SJSA1 (cell line): ENCODE measurements at regions not wholly inside any gene's neighbourhood (a gene's known extent, or its start where the extent isn't known, plus 50 kb on each side); places are given as distances from the start of the nearest gene placed in this dataset.
"Not testable (repeated sequence)": the region's sequence is repeated elsewhere in the genome, so short reads cannot be mapped to it uniquely, and the experiment has no call there.

Experiments used
- DNase-seq, 2 experiments: peaks; one replicate each; pipeline ENCODE4 v3.0.0-alpha.2; 2015 to 2020; ENCODE audit warnings: low spot score in 2 of 2, low read depth in 1 of 2
- H3K27ac ChIP-seq: fragments of 250-450 bp; sonication (Bioruptor Pico); 2 replicates; pipeline ENCODE4 v1.5.1; 2020; ENCODE audit warnings: mild to moderate bottlenecking, moderate library complexity
- H3K27me3 ChIP-seq: fragments of 250-450 bp; sonication (Bioruptor Pico); replicated peaks from 2 replicates; pipeline ENCODE4 v1.5.1; 2020; ENCODE audit warnings: mild to moderate bottlenecking, moderate library complexity
- H3K36me3 ChIP-seq: fragments of 250-450 bp; sonication (Bioruptor Pico); 2 replicates; pipeline ENCODE4 v1.5.1; 2020; ENCODE audit warnings: mild to moderate bottlenecking
- H3K4me1 ChIP-seq: fragments of 250-450 bp; sonication (Bioruptor Pico); replicated peaks from 2 replicates; pipeline ENCODE4 v1.6.1; 2021; ENCODE audit warnings: mild to moderate bottlenecking
- H3K4me3 ChIP-seq: fragments of 250-450 bp; sonication (Bioruptor Pico); 2 replicates; pipeline ENCODE4 v1.5.1; 2020; ENCODE audit warnings: mild to moderate bottlenecking
- H3K9me3 ChIP-seq: fragments of 250-450 bp; sonication (Bioruptor Pico); replicated peaks from 2 replicates; pipeline ENCODE4 v1.5.1; 2020; ENCODE audit warnings: mild to moderate bottlenecking

DNA sequence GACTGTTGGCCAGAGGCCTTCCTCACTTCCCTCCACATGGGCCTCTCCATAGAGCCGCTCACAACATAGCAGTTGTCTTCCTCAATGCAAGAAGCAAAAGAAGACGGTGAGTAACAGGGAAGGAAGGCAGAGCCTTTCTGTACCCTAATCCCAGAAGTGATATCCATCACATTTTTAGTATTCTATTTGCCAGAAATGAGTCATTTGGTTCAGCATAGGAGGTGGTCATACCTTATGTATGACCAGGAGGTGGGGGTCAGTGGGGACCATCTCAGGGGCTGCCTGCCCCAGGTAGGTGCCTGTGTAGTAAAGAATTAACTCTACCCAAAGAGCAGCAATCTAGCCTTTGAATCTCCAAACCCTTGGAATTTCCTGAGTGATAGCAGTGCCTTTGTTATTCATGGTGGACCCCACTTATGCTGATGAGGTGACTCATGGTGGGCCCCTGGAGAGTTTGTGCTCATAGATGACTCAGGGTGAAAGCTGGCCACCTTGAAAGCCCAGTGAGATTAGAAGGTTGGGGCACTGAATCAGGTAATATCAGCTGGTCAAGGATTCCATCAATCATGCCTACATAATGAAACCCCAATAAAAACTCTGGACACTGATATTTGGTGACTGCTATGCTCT lies 323.9 kb upstream of the IGF1R start:
- DNase-seq: no peak
- H3K27me3 ChIP-seq: no peaks in the 10 kb centered on the region
- H3K4me1 ChIP-seq: no peaks in the 10 kb centered on the region
- H3K27ac ChIP-seq: no peak overlapping the region
- no peaks in the 10 kb centered on the region for H3K9me3 ChIP-seq
- H3K36me3 ChIP-seq: no peaks in the 10 kb centered on the region
- H3K4me3 ChIP-seq: no peak overlapping the region

GRCh38 chr15:98326804-98327203 lies 321.5 kb upstream of the IGF1R start:
- Histone ChIP-seq H3K4me1 (no peaks in the 10 kb centered on the region), H3K27ac (no peak overlapping the region), H3K9me3 (no peaks in the 10 kb centered on the region), H3K4me3 (no peak overlapping the region), H3K36me3 (no peaks in the 10 kb centered on the region), H3K27me3 (no peaks in the 10 kb centered on the region)
- no peak for DNase-seq

GRCh38 chr15:98330258-98330657 lies 318.1 kb upstream of the IGF1R start:
- H3K4me3 ChIP-seq: no peak overlapping the region
- no peaks in the 10 kb centered on the region for H3K4me1 ChIP-seq
- H3K9me3 ChIP-seq: no peaks in the 10 kb centered on the region
- no peaks in the 10 kb centered on the region for H3K36me3 ChIP-seq
- H3K27ac ChIP-seq: no peak overlapping the region
- DNase-seq: no peak
- no peaks in the 10 kb centered on the region for H3K27me3 ChIP-seq

DNA sequence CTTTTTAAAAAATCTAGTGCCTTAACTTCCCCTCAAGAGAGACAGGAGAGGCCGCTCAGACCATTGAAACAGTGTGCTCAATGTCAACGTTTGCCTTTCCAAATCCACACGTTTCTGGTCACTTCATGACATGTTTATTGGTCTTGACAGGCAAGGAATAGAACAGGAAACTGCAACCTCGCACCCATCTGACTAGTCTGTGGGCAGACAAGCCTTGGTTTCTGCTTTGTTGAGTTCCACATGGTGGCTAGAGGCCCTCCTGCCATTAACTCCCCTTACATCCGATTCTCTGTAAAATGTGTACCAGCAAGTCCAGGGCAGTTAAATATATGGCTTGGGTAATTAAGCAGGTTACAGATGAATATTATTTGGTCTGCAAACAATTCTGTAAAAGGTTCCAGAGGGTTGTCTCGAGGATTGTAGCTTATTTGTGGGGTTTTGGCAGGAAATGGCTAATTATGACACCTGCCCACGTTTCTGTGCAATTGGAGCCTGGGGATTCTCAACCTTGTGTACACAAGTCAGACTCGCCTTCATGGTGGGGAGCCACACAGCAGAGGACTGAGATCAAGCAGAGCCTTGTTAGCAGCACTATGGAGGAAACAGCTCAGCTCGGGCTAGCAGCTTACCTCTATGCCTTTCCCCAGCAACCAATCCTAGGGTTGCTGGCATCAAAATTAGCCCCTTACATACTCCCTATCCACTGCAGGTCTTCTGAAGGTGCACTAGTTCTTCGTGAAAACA lies 317.5 kb upstream of the IGF1R start:
- Histone ChIP-seq H3K4me3 (no peak overlapping the region), H3K9me3 (no peaks in the 10 kb centered on the region), H3K36me3 (no peaks in the 10 kb centered on the region), H3K27ac (no peak overlapping the region), H3K4me1 (no peaks in the 10 kb centered on the region), H3K27me3 (no peaks in the 10 kb centered on the region)
- no peak for DNase-seq

- DNase-seq: no peak
- no peak overlapping the region for H3K4me3 ChIP-seq
Measured at GRCh38 chr15:98331676-98332075, 316.7 kb upstream of the IGF1R start.

DNA sequence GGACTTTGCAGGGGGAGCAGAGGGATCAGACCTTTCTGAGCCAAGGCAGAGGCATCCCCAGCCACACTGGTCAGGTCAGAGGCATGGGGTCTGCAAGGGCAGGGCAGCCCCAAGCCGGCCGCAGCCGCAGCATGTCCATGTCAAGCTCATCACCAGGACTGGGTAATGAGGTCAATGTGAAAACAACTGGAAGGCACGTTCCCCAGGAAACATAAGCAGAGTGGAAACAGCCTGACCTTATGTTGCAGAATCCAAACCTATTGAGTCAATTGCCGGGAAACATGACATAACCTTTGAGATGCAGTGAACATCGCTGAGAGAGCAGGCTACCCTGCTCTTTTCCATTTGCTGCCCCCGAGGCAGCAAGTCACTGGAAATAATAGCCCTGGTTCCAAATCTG lies 315.1 kb upstream of the IGF1R start:
- H3K4me3 ChIP-seq: no peak overlapping the region
- H3K9me3 ChIP-seq: no peaks in the 10 kb centered on the region
- no peaks in the 10 kb centered on the region for H3K27me3 ChIP-seq
- no peaks in the 10 kb centered on the region for H3K4me1 ChIP-seq
- no peaks in the 10 kb centered on the region for H3K36me3 ChIP-seq
- H3K27ac ChIP-seq: no peak overlapping the region
- no peak for DNase-seq

More at GRCh38 chr15:98331676-98332075, 316.7 kb upstream of the IGF1R start:
- Histone ChIP-seq H3K27ac (no peak overlapping the region), H3K4me1 (no peaks in the 10 kb centered on the region), H3K27me3 (no peaks in the 10 kb centered on the region), H3K9me3 (no peaks in the 10 kb centered on the region), H3K36me3 (no peaks in the 10 kb centered on the region)

DNA sequence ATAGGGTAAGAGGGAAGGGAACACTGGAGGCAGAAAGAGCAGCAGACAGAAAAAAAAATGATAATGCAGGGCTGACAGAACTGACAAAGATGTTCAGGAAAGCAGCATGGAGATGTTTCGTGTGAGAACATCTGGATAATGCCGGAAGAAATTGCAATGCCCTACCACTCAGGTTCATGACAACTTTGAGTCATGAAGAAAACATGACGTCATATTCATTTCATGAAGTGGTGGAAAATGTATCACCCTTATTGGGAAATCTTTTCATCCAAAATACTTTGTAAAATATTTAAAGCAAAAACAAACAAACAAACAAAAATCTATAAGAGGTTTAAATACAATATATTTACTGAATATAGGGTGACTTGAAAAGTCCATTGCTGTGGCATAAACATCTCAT lies 305.4 kb upstream of the IGF1R start:
- no peak overlapping the region for H3K27ac ChIP-seq
- H3K9me3 ChIP-seq: no peaks in the 10 kb centered on the region
- H3K27me3 ChIP-seq: no peaks in the 10 kb centered on the region
- DNase-seq: no peak
- H3K4me3 ChIP-seq: no peak overlapping the region
- no peaks in the 10 kb centered on the region for H3K4me1 ChIP-seq
- H3K36me3 ChIP-seq: no peaks in the 10 kb centered on the region

DNA sequence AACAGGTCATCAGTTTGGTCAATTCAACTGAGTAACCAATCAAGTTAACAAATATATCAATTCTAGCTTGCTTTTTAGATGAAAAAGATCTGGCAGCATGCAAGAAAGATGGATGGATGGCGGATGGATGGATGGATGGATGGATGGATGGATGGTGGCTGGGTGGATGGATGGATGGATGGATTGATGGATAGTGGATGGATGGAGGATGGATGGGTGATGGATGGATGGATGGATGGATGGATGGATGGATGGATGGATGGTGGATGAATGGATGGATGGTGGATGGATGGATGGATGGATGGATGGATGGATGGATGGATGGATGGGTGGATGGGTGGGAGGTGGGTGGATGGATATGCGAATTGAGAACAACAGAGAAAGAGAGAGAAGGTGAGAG lies 303.7 kb upstream of the IGF1R start:
- no peaks in the 10 kb centered on the region for H3K27me3 ChIP-seq
- no peak for DNase-seq
- H3K36me3 ChIP-seq: no peaks in the 10 kb centered on the region
- no peak overlapping the region for H3K27ac ChIP-seq
- H3K9me3 ChIP-seq: no peaks in the 10 kb centered on the region
- H3K4me1 ChIP-seq: no peaks in the 10 kb centered on the region
- H3K4me3 ChIP-seq: no peak overlapping the region

DNA sequence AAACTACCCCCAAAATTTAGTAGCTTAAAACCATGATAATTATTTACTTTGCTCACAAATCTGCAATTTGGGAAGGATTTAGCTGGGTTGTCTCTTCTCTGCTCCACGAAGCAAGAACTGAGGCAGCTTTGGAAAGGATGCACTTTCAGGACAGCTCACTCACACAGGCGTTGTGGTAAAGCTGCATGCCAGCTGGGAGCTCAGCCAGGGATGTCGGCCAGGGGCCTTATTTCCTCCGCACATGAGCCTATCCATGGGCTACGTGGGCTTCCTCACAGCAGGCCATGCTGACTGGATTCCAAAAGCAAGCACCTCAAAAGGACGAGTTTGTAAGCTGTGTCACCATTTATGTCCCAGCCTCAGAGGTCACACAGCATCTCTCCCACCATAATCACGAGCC lies 301.3 kb upstream of the IGF1R start:
- Histone ChIP-seq H3K27me3 (no peaks in the 10 kb centered on the region), H3K4me1 (no peaks in the 10 kb centered on the region), H3K36me3 (no peaks in the 10 kb centered on the region), H3K27ac (no peak overlapping the region), H3K9me3 (no peaks in the 10 kb centered on the region), H3K4me3 (no peak overlapping the region)
- DNase-seq: no peak

DNA sequence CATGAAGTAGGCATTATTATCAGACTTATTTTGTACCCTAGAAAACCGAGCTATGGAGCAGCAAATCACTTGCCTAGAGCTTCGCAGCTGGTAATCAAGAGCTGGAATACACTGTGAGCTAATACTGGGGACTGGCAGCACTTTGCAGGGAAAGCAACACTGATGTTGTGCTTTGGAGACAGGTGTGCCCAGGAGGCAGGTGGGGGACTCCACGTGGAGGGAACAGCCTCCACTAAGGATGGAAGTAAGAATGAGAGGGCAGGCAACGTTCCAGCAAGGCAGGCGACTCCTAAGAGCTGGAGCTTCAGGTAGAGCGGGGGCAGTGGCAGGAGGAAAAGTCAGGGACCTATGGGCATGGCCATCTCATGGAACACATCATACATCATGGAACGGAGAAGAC lies 300.5 kb upstream of the IGF1R start:
- no peaks in the 10 kb centered on the region for H3K27me3 ChIP-seq
- no peaks in the 10 kb centered on the region for H3K36me3 ChIP-seq
- no peaks in the 10 kb centered on the region for H3K9me3 ChIP-seq
- H3K27ac ChIP-seq: no peak overlapping the region
- DNase-seq: no peak
- H3K4me1 ChIP-seq: no peaks in the 10 kb centered on the region
- H3K4me3 ChIP-seq: no peak overlapping the region

- no peak for DNase-seq
- no peak overlapping the region for H3K4me3 ChIP-seq
- no peaks in the 10 kb centered on the region for H3K4me1 ChIP-seq
- H3K9me3 ChIP-seq: no peaks in the 10 kb centered on the region
- H3K27me3 ChIP-seq: no peaks in the 10 kb centered on the region
- no peaks in the 10 kb centered on the region for H3K36me3 ChIP-seq
- H3K27ac ChIP-seq: no peak overlapping the region
Measured at GRCh38 chr15:98350276-98350675, 298.1 kb upstream of the IGF1R start.

- H3K9me3 ChIP-seq, H3K36me3 ChIP-seq, H3K4me1 ChIP-seq, H3K27me3 ChIP-seq, H3K4me3 ChIP-seq, DNase-seq, H3K27ac ChIP-seq: not testable (repeated sequence)
Measured at GRCh38 chr15:98358274-98358673, 290.1 kb upstream of the IGF1R start.

GRCh38 chr15:98358971-98359370 lies 289.4 kb upstream of the IGF1R start:
- no peaks in the 10 kb centered on the region for H3K27me3 ChIP-seq
- H3K27ac ChIP-seq: no peak overlapping the region
- no peak for DNase-seq
- no peak overlapping the region for H3K4me3 ChIP-seq
- peaks cover 3% of the 10 kb centered on the region; the same call in 1 of the 2 replicates for H3K9me3 ChIP-seq
- no peaks in the 10 kb centered on the region for H3K36me3 ChIP-seq
- H3K4me1 ChIP-seq: no peaks in the 10 kb centered on the region

- Histone ChIP-seq H3K4me1 (no peaks in the 10 kb centered on the region), H3K4me3 (no peak overlapping the region), H3K27me3 (no peaks in the 10 kb centered on the region), H3K9me3 (no peaks in the 10 kb centered on the region; the same call in 1 of the 2 replicates), H3K27ac (no peak overlapping the region), H3K36me3 (no peaks in the 10 kb centered on the region)
- no peak for DNase-seq
Measured at GRCh38 chr15:98363416-98363815, 284.9 kb upstream of the IGF1R start.

GRCh38 chr15:98363955-98364354 lies 284.4 kb upstream of the IGF1R start:
- Histone ChIP-seq H3K27ac (no peak overlapping the region), H3K36me3 (no peaks in the 10 kb centered on the region), H3K4me1 (no peaks in the 10 kb centered on the region), H3K4me3 (no peak overlapping the region), H3K9me3 (no peaks in the 10 kb centered on the region), H3K27me3 (no peaks in the 10 kb centered on the region)
- DNase-seq: no peak
